GM12891 (cell line): ENCODE measurements at regions not wholly inside any gene's neighbourhood (a gene's known extent, or its start where the extent isn't known, plus 50 kb on each side); places are given as distances from the start of the nearest gene placed in this dataset.

Experiments used
- POLR2AphosphoS5 ChIP-seq: IDR thresholded peaks from 2 replicates; pipeline ENCODE4 v1.6.1; 2011; ENCODE audit warnings: low read depth, low read length, control low read depth
- TAF1 ChIP-seq: IDR thresholded peaks from 2 replicates; pipeline ENCODE4 v1.6.1; 2011; ENCODE audit warnings: low read depth, low read length, control low read depth

DNA sequence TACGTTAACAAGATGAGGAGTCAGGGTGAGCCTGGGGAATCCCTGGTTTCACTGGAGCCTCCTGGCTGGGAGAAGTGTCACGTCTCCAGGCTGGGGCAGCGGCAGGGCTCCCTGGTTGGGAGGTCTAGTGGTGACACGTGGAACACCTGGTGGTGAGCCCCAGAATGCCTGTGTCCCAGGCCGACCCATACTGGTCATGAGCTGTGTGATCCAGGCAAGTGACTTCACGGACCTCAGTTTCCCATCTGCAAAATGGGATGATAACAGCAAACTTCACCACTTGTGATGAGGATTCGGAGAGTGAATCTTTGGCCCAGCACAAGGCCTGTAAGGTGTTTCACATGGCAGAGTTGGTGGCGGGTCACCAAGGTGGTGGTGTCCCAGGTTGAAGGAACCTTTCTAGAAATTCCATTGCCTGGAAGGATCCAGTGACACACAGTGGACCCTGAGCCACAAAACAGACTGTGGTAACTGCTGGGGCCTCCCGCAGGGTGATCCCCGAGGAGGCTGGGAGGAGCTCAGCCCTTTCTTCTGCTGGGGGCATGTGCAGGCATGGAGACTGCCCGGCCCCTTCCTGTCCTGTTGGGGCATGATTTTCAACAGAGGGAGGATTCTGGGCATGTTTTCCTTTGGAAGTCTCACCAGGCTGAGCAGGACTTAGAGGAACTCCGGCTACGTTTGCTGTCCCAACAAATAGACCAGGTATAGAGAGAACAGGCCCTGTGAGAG lies 153.9 kb upstream of the IER5L start:
- TF ChIP-seq POLR2AphosphoS5 (no peak), TAF1 (no peak)
